ENCODE measurements at regions not wholly inside any gene's neighbourhood (a gene's known extent, or its start where the extent isn't known, plus 50 kb on each side); places are given as distances from the start of the nearest gene placed in this dataset.
"Not testable (repeated sequence)": the region's sequence is repeated elsewhere in the genome, so short reads cannot be mapped to it uniquely, and the experiment has no call there.

DNA sequence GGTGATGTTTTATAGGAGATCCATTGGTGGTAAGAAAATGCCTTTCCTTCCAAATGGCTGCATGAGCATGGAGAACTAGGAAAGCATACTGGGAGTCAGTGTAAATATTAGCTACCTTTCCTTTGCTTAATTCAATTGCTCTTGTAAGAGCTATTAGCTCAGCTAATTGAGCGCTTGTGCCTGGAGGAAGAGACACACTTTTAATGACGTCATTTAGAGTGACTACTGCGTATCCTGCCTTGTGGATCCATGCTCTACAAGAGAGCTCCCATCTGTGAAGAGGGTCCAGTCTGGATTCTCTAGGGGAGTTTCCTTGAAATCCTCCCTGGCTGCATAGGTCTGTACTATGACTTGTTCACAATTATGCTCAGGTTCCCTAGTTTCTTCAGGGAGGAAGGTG, 63.8 kb upstream of the ARRDC3 start:
- intact Hi-C loops (cut with micrococcal nuclease); CTCF ChIA-PET; H2AFZ ChIP-seq (ENCODE audit: insufficient read depth, low read depth, low read length, poor library complexity, severe bottlenecking); H3K4me1 Mint-ChIP-seq; H3K9me3 ChIP-seq (ENCODE audit: control extremely low read depth in 1 of 3, control insufficient read depth in 2 of 3, insufficient read depth in 1 of 3, low read length in 2 of 3); H3K27me3 ChIP-seq (replicated peaks in 1 of 4; ENCODE audit: control extremely low read depth in 1 of 4, control insufficient read depth in 3 of 4, insufficient read depth in 4 of 4, low read length in 3 of 4); H3K4me3 ChIP-seq (ENCODE audit: control extremely low read depth in 1 of 5, extremely low read depth in 1 of 5, insufficient read depth in 1 of 5, low read depth in 2 of 5, low read length in 4 of 5); H3K27ac Mint-ChIP-seq; H3K27ac ChIP-seq (ENCODE audit: low read length in 2 of 2); H4K20me1 ChIP-seq (ENCODE audit: control insufficient read depth, insufficient read depth, low read length, poor library complexity, severe bottlenecking); DNase-seq; H3K4me1 ChIP-seq (ENCODE audit: control insufficient read depth in 2 of 2, insufficient read depth in 2 of 2, low read length in 2 of 2); H3K36me3 ChIP-seq (replicated peaks in 1 of 2; ENCODE audit: control extremely low read depth in 1 of 2, control insufficient read depth in 1 of 2, extremely low read depth in 1 of 2, insufficient read depth in 2 of 2, low read length in 1 of 2); H3K79me2 ChIP-seq (ENCODE audit: control insufficient read depth, insufficient read depth, low read length); POLR2A ChIA-PET; ATAC-seq (ENCODE audit: low read depth); H3K27me3 Mint-ChIP-seq; H3K4me2 ChIP-seq (replicated peaks; ENCODE audit: low read depth, low read length, poor library complexity, severe bottlenecking); H3K4me3 Mint-ChIP-seq; H3K9me3 Mint-ChIP-seq (ENCODE audit: insufficient read depth); H3K9ac ChIP-seq (ENCODE audit: low read length): not testable (repeated sequence)
- 92% methylated on average over 2 of the region's 3 CpGs for whole genome bisulfite sequencing (ENCODE audit: insufficient coverage)

DNA sequence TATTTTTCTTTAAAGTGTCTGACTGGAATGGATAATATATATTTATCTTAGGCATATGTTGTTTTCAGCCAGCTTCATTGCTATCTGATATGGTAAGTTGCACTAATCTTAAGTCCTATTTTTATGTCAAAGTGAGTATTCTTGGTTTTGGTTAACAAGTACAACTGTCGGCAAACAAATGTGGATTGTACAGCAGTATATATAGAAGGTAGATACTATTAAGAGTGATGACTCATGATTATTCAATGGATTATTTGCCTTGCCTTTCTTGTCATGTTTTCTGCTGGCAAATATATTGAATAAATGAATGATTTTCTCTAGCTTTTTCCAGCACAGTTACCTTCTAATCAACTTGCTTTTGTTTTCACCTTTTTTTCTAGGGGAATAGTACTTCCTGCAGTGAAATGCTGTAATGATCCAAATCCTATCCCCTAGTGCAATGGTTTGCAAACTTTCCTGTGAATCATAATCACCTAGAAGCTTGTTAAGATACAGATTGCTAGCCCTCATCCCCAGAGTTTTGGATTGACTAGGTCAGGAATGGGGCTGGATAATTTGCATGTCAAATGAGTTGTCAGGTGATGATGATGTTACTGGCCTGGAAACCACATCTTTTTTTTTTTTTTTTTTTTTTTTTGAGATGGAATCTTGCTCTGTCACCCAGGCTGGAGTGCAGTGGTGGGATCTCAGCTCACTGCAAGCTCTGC, 60.8 kb upstream of the ARRDC3 start:
- Histone ChIP-seq H3K79me2 (ENCODE audit: control insufficient read depth, insufficient read depth, low read length) (no peaks in the 10 kb centered on the region), H3K4me2 (replicated peaks; ENCODE audit: low read depth, low read length, poor library complexity, severe bottlenecking) (no peak overlapping the region), H3K27ac (ENCODE audit: low read length in 2 of 2) (no peak overlapping the region), H3K27me3 (replicated peaks in 1 of 4; ENCODE audit: control extremely low read depth in 1 of 4, control insufficient read depth in 3 of 4, insufficient read depth in 4 of 4, low read length in 3 of 4) (no peaks in the 10 kb centered on the region), H3K9me3 (ENCODE audit: control extremely low read depth in 1 of 3, control insufficient read depth in 2 of 3, insufficient read depth in 1 of 3, low read length in 2 of 3) (peaks cover 0 to 3% (median 0%) of the 10 kb centered on the region in 3 donors), H3K36me3 (replicated peaks in 1 of 2; ENCODE audit: control extremely low read depth in 1 of 2, control insufficient read depth in 1 of 2, extremely low read depth in 1 of 2, insufficient read depth in 2 of 2, low read length in 1 of 2) (no peaks in the 10 kb centered on the region), H3K9ac (ENCODE audit: low read length) (no peak overlapping the region), H4K20me1 (ENCODE audit: control insufficient read depth, insufficient read depth, low read length, poor library complexity, severe bottlenecking) (no peaks in the 10 kb centered on the region), H3K4me1 (ENCODE audit: control insufficient read depth in 2 of 2, insufficient read depth in 2 of 2, low read length in 2 of 2) (no peaks in the 10 kb centered on the region), H2AFZ (ENCODE audit: insufficient read depth, low read depth, low read length, poor library complexity, severe bottlenecking) (no peak overlapping the region), H3K4me3 (ENCODE audit: control extremely low read depth in 1 of 5, extremely low read depth in 1 of 5, insufficient read depth in 1 of 5, low read depth in 2 of 5, low read length in 4 of 5) (no peak overlapping the region)
- Mint-ChIP-seq H3K27me3 (no peaks in the 10 kb centered on the region), H3K4me3 (no peak overlapping the region), H3K9me3 (ENCODE audit: insufficient read depth) (peaks cover 6% of the 10 kb centered on the region), H3K27ac (no peak overlapping the region), H3K4me1 (no peaks in the 10 kb centered on the region)
- POLR2A ChIA-PET: no interaction called here
- intact Hi-C loops (cut with micrococcal nuclease): no loop called here
- DNase-seq: no peak
- ATAC-seq (ENCODE audit: low read depth): no peak
- no CpG with 5 or more reads among the region's 1 CpG for WGBS (ENCODE audit: insufficient coverage)
- TF ChIP-seq CTCF (IDR thresholded peaks at IDR 0.05): no peak
- TF ChIP-seq EZH2 (IDR thresholded peaks at IDR 0.05; ENCODE audit: borderline replicate concordance, insufficient read depth, low read depth, low read length, poor library complexity, severe bottlenecking): no peak
- CTCF ChIA-PET: interaction anchor here (1.1 to 1.3 kb wide), 2 partner anchors 9 to 24 kb away, joined by 3 read pairs; no protein-coding TSS in a partner anchor

Data from B cell (primary cell).